ENCODE measurements at regions not wholly inside any gene's neighbourhood (a gene's known extent, or its start where the extent isn't known, plus 50 kb on each side); places are given as distances from the start of the nearest gene placed in this dataset.

DNA sequence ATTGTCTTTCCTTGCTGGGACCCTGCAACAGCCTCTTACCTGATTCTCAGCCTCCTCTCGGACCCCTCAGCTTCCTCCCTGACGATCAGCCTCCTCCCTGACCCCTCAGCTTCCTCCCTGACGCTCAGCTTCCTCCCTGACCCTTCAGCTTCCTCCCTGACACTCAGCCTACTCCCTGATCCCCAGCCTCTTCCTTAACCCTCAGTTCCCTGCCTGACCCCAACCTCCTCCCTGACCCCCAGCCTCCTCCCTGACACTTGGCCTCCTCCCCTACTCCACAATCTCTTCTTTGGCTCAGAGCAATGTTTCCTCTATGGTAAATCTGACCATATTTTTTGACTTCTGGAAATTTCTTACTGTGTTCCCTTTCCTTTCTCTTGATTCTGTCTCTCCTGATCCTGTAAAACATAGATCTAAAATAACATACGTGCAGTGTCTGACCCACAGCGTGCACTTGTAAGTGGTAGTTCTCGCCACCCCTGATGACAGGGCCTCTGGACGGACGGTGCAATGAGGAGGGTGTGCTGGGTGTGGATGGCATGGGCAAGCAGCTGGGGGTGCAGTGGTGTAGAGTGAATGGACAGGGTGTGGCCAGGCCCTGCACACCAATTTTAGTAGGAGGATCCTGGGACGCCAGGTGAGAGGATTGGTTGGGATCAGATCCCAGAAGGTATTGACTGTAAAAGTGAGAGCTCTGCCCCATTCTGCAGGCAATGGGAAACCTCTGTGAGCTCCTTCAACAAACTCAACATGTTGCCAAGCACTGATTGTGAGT, 264.1 kb downstream of the FOXD2 start:
- intact Hi-C loops (cut with micrococcal nuclease) = no loop called here
- Mint-ChIP-seq H3K27me3 (peaks cover 13% of the 10 kb centered on the region), H3K4me3 (no peak overlapping the region), H3K27ac (no peak overlapping the region), H3K4me1 (no peaks in the 10 kb centered on the region), H3K9me3 (ENCODE audit: insufficient read depth) (no peaks in the 10 kb centered on the region)
- Histone ChIP-seq H2AFZ (ENCODE audit: insufficient read depth, low read depth, low read length, poor library complexity, severe bottlenecking) (no peak overlapping the region), H3K27ac (ENCODE audit: low read length in 2 of 2) (no peak overlapping the region), H3K4me1 (ENCODE audit: control insufficient read depth in 2 of 2, insufficient read depth in 2 of 2, low read length in 2 of 2) (no peaks in the 10 kb centered on the region), H3K27me3 (replicated peaks in 1 of 4; ENCODE audit: control extremely low read depth in 1 of 4, control insufficient read depth in 3 of 4, insufficient read depth in 4 of 4, low read length in 3 of 4) (peaks cover 0 to 18% (median under 1%) of the 10 kb centered on the region in 4 experiments), H3K9me3 (ENCODE audit: control extremely low read depth in 1 of 3, control insufficient read depth in 2 of 3, insufficient read depth in 1 of 3, low read length in 2 of 3) (no peaks in the 10 kb centered on the region), H3K79me2 (ENCODE audit: control insufficient read depth, insufficient read depth, low read length) (no peaks in the 10 kb centered on the region), H3K36me3 (replicated peaks in 1 of 2; ENCODE audit: control extremely low read depth in 1 of 2, control insufficient read depth in 1 of 2, extremely low read depth in 1 of 2, insufficient read depth in 2 of 2, low read length in 1 of 2) (no peaks in the 10 kb centered on the region), H3K9ac (ENCODE audit: low read length) (no peak overlapping the region), H4K20me1 (ENCODE audit: control insufficient read depth, insufficient read depth, low read length, poor library complexity, severe bottlenecking) (no peaks in the 10 kb centered on the region), H3K4me2 (replicated peaks; ENCODE audit: low read depth, low read length, poor library complexity, severe bottlenecking) (no peak overlapping the region), H3K4me3 (ENCODE audit: control extremely low read depth in 1 of 5, extremely low read depth in 1 of 5, insufficient read depth in 1 of 5, low read depth in 2 of 5, low read length in 4 of 5) (no peak overlapping the region)
- 70% methylated on average over 8 of the region's 9 CpGs for WGBS (ENCODE audit: insufficient coverage)
- ChIA-PET POLR2A (no interaction called here), CTCF (no interaction called here)
- ATAC-seq (ENCODE audit: low read depth) (no peak), DNase-seq (no peak)
- TF ChIP-seq, protein P1, sequence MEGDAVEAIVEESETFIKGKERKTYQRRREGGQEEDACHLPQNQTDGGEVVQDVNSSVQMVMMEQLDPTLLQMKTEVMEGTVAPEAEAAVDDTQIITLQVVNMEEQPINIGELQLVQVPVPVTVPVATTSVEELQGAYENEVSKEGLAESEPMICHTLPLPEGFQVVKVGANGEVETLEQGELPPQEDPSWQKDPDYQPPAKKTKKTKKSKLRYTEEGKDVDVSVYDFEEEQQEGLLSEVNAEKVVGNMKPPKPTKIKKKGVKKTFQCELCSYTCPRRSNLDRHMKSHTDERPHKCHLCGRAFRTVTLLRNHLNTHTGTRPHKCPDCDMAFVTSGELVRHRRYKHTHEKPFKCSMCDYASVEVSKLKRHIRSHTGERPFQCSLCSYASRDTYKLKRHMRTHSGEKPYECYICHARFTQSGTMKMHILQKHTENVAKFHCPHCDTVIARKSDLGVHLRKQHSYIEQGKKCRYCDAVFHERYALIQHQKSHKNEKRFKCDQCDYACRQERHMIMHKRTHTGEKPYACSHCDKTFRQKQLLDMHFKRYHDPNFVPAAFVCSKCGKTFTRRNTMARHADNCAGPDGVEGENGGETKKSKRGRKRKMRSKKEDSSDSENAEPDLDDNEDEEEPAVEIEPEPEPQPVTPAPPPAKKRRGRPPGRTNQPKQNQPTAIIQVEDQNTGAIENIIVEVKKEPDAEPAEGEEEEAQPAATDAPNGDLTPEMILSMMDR (IDR thresholded peaks at IDR 0.05) = no peak
- no peak for TF ChIP-seq EZH2 (IDR thresholded peaks at IDR 0.05; ENCODE audit: borderline replicate concordance, insufficient read depth, low read depth, low read length, poor library complexity, severe bottlenecking)

DNA sequence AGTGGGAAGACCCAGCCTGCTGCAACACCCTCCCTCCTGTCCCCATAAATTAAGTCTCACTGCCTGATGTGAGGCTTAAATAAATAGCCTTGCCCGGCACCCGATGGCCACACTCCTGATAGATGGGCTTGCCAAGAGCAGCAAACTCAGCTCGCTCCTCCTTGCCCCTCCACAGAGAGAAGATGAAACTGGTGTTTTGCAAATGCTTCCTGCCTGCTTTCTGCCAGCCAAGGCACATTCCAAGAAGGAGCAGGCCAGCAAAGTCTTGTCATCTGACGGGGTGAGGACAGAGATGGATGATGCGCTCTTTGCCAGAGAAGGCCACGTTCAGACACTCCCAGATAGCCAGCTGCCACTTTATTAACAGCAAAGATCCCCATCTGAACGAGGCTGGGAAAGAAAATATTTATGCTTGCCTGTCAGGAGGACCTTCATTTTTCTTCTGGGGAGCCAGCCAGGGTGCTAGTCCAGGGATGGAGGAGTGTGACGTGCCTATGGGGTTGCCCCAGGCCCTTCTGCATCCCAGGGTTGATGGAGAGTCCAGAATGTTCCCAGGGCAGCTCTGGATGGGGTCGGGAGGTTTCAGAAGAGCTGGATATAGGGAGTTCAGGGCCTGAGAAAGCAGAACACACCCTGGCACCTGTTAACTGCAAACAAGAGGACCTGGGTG, 265.4 kb downstream of the FOXD2 start:
- Mint-ChIP-seq H3K9me3 (ENCODE audit: insufficient read depth) (no peaks in the 10 kb centered on the region), H3K4me1 (peaks cover 2% of the 10 kb centered on the region), H3K27me3 (peaks cover 22% of the 10 kb centered on the region), H3K4me3 (no peak overlapping the region), H3K27ac (peak overlapping the region; percentile 37)
- H3K27ac ChIP-seq (ENCODE audit: low read length in 2 of 2) = no peak overlapping the region
- H3K9me3 ChIP-seq (ENCODE audit: control extremely low read depth in 1 of 3, control insufficient read depth in 2 of 3, insufficient read depth in 1 of 3, low read length in 2 of 3) = no peaks in the 10 kb centered on the region
- intact Hi-C loops (cut with micrococcal nuclease) = no loop called here
- H2AFZ ChIP-seq (ENCODE audit: insufficient read depth, low read depth, low read length, poor library complexity, severe bottlenecking) = no peak overlapping the region
- TF ChIP-seq, protein P1 (IDR thresholded peaks at IDR 0.05) = no peak
- no peak for TF ChIP-seq EZH2 (IDR thresholded peaks at IDR 0.05; ENCODE audit: borderline replicate concordance, insufficient read depth, low read depth, low read length, poor library complexity, severe bottlenecking)
- ATAC-seq (ENCODE audit: low read depth) (no peak), DNase-seq (no peak)
- 82% methylated on average over 5 of the region's 9 CpGs for WGBS (ENCODE audit: insufficient coverage)
- ChIA-PET POLR2A (no interaction called here), CTCF (interaction anchor here (0.9 kb wide), 1 partner anchor 315 kb away, joined by 3 read pairs; no protein-coding TSS in a partner anchor)
- H3K9ac ChIP-seq (ENCODE audit: low read length) = no peak overlapping the region
- H3K79me2 ChIP-seq (ENCODE audit: control insufficient read depth, insufficient read depth, low read length) = no peaks in the 10 kb centered on the region
- no peak overlapping the region for H3K4me2 ChIP-seq (replicated peaks; ENCODE audit: low read depth, low read length, poor library complexity, severe bottlenecking)
- H4K20me1 ChIP-seq (ENCODE audit: control insufficient read depth, insufficient read depth, low read length, poor library complexity, severe bottlenecking) = no peaks in the 10 kb centered on the region
- no peak overlapping the region for H3K4me3 ChIP-seq (ENCODE audit: control extremely low read depth in 1 of 5, extremely low read depth in 1 of 5, insufficient read depth in 1 of 5, low read depth in 2 of 5, low read length in 4 of 5)
- H3K36me3 ChIP-seq (replicated peaks in 1 of 2; ENCODE audit: control extremely low read depth in 1 of 2, control insufficient read depth in 1 of 2, extremely low read depth in 1 of 2, insufficient read depth in 2 of 2, low read length in 1 of 2) = no peaks in the 10 kb centered on the region
- peaks cover 0 to 30% (median 2%) of the 10 kb centered on the region in 4 experiments for H3K27me3 ChIP-seq (replicated peaks in 1 of 4; ENCODE audit: control extremely low read depth in 1 of 4, control insufficient read depth in 3 of 4, insufficient read depth in 4 of 4, low read length in 3 of 4)
- H3K4me1 ChIP-seq (ENCODE audit: control insufficient read depth in 2 of 2, insufficient read depth in 2 of 2, low read length in 2 of 2) = no peaks in the 10 kb centered on the region

All from B cell (primary cell).